ENCODE measurements at regions not wholly inside any gene's neighbourhood (a gene's known extent, or its start where the extent isn't known, plus 50 kb on each side); places are given as distances from the start of the nearest gene placed in this dataset.

DNA sequence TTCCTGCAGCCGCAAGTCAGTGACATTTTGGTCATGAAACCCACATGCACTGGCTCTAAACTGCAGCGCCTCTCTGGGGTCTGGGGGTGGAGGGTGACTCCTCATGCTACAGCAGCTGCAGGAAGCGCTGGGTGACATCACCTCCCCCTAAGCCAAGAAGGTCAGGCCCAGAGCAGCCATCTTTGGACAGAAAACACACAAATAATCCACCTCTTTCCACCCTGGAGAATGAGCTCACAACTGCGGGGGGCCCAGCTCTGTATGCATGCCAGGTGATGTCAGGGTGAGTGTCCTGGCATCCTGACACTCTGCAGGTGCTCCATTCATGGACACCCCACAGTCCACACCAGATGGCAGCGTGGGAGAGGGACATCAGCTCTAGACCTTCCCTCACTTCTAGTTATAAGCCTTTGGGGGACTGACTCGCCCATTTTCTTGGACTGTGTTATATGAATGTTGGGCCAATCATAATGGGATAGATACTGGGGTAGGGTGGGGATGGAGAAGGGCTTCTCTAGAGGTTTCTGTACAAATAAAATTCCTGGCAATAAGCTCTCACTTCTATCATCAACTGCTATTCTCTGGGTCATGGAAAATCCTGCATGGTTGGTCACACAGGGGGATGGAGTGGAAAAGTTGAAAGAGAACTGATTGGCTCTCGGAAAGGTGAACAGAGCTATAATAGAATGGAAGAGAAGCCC, 70.7 kb upstream of the THBS1 start:
- ATAC-seq: peak; percentile 50 to 81 (median 73)
- Histone ChIP-seq H3K36me3 (no peaks in the 10 kb centered on the region), H3K4me3 (no peak overlapping the region), H3K27ac (peak overlapping the region in 7 of 10 donors; percentile 64 to 83 (median 73)), H3K27me3 (no peaks in the 10 kb centered on the region), H3K4me1 (peaks cover 0 to 35% (median 25%) of the 10 kb centered on the region in 9 donors), H3K9me3 (peaks cover 0 to 12% (median 0%) of the 10 kb centered on the region in 11 donors)
- TF ChIP-seq, protein P1, sequence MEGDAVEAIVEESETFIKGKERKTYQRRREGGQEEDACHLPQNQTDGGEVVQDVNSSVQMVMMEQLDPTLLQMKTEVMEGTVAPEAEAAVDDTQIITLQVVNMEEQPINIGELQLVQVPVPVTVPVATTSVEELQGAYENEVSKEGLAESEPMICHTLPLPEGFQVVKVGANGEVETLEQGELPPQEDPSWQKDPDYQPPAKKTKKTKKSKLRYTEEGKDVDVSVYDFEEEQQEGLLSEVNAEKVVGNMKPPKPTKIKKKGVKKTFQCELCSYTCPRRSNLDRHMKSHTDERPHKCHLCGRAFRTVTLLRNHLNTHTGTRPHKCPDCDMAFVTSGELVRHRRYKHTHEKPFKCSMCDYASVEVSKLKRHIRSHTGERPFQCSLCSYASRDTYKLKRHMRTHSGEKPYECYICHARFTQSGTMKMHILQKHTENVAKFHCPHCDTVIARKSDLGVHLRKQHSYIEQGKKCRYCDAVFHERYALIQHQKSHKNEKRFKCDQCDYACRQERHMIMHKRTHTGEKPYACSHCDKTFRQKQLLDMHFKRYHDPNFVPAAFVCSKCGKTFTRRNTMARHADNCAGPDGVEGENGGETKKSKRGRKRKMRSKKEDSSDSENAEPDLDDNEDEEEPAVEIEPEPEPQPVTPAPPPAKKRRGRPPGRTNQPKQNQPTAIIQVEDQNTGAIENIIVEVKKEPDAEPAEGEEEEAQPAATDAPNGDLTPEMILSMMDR (IDR thresholded peaks at IDR 0.05): no peak
- 77 to 85% methylated on average over 7 of the region's 7 CpGs for WGBS, 2 donors
- DNase-seq: peak; percentile 29 to 66
- intact Hi-C loops (cut with DNase I): loop anchor here in 3 of 10 donors (5.0 kb wide), 2 partner anchors 62 to 67 kb away; no protein-coding TSS in a partner anchor

DNA sequence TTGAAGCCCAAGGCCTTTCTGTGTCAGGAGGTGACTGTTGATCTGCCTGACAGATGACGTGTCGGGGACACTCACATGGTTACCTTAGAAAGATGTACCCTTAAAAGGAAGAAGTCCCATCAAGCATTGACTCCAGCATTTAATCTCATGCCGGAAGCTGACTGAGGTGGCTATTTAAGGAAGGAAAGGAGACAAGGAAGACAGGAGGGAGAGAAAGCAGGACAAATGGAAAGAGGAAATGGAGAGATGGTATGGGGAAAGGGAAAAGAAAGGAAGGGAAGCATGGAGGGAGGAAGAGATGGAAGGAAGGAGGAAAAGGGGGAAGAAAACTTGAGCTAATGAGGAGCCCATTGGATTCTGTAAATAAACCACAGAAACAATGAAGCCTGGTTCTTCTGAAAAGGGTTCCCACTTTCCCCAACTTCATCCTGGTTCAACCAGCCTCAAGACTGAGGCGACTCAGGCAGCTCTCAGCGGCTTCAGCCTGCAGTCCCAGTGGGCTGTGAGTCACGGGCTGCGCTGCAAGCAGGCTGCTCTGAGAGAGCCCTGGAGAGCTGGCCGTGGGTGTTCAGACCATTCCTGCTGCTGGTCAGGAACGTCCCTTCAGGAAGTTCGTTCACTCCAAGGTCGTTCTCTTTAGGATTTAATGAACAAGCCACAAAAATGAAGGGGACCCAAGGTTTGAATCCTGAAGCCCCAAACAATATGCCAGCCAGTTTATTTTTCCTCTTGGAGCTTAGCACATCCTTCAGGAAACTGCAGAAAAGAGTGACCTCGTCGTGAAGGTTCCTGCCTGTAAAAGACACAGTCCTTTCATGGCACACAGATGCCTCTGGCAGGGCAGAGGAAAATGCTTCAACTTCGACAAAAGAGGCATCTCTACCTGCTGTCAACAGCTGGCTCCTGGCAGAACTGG, 69.6 kb upstream of the THBS1 start:
- H3K27me3 ChIP-seq: no peaks in the 10 kb centered on the region

GRCh38 chr15:39511916-39512260, 69.0 kb upstream of the THBS1 start:
- H3K36me3 ChIP-seq: no peaks in the 10 kb centered on the region
- no peak overlapping the region for H3K4me3 ChIP-seq
- H3K27me3 ChIP-seq: no peaks in the 10 kb centered on the region
- ATAC-seq: peak in 4 of 8 donors; percentile 4 to 28 (median 14)
- H3K9me3 ChIP-seq: peaks cover 0 to 19% (median 0%) of the 10 kb centered on the region in 11 donors
- WGBS, 2 donors: 24 to 26% methylated on average over 4 of the region's 4 CpGs
- TF ChIP-seq, protein P1 (IDR thresholded peaks at IDR 0.05): no peak
- intact Hi-C loops (cut with DNase I): loop anchor here in 3 of 10 donors (5.0 kb wide), 2 partner anchors 60 to 65 kb away; no protein-coding TSS in a partner anchor
- peak overlapping the region in 8 of 10 donors; percentile 20 to 83 (median 72) for H3K27ac ChIP-seq
- H3K4me1 ChIP-seq: peaks cover 0 to 29% (median 25%) of the 10 kb centered on the region in 9 donors
- DNase-seq: no peak

More for the DNA sequence above, 69.6 kb upstream of the THBS1 start:
- peak; percentile 78 to 94 (median 86) for ATAC-seq
- peak; percentile 63 to 76 for DNase-seq
- H3K9me3 ChIP-seq: peaks cover 0 to 19% (median 0%) of the 10 kb centered on the region in 11 donors
- peak overlapping the region in 8 of 10 donors; percentile 20 to 83 (median 72) for H3K27ac ChIP-seq
- H3K36me3 ChIP-seq: no peaks in the 10 kb centered on the region
- no peak overlapping the region for H3K4me3 ChIP-seq
- intact Hi-C loops (cut with DNase I): loop anchor here in 3 of 10 donors (5.0 kb wide), 2 partner anchors 61 to 66 kb away; no protein-coding TSS in a partner anchor
- TF ChIP-seq, protein P1 (IDR thresholded peaks at IDR 0.05): no peak
- WGBS, 2 donors: 32 to 33% methylated on average over 14 of the region's 14 CpGs
- peaks cover 0 to 33% (median 25%) of the 10 kb centered on the region in 9 donors for H3K4me1 ChIP-seq

DNA sequence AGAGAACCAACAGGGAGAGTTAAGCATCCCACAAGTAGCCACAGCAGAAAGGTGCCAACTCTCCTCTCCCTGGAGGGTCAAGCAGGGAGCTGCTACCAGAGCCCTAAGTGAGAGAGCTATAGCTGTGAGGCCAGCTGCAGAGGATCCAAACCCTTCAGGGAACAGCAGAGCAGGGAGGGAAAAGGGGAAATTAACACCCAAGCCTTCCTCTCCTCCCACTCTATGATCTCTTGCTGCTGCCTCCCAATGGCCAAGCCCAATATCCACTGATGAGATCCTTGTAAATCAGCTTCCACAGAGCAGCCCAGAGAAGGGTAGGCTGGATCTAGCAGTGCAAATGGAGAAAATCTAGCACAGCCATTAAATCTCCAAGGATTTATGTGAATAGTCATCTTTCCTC, 68.2 kb upstream of the THBS1 start:
- Histone ChIP-seq H3K4me3 (no peak overlapping the region), H3K36me3 (no peaks in the 10 kb centered on the region), H3K4me1 (peaks cover 0 to 29% (median 25%) of the 10 kb centered on the region in 9 donors), H3K9me3 (peaks cover 0 to 19% (median 0%) of the 10 kb centered on the region in 11 donors), H3K27ac (peak overlapping the region in 1 of 10 donors; percentile 83), H3K27me3 (no peaks in the 10 kb centered on the region)
- DNase-seq: no peak
- TF ChIP-seq, protein P1 (IDR thresholded peaks at IDR 0.05): no peak
- intact Hi-C loops (cut with DNase I): loop anchor here in 3 of 10 donors (5.0 kb wide), 2 partner anchors 60 to 65 kb away; no protein-coding TSS in a partner anchor
- no peak for ATAC-seq

All from heart right ventricle (tissue), 16 donors.